ENCODE measurements at regions not wholly inside any gene's neighbourhood (a gene's known extent, or its start where the extent isn't known, plus 50 kb on each side); places are given as distances from the start of the nearest gene placed in this dataset.

GRCh38 chr1:60169206-60169605 lies 95.6 kb upstream of the C1orf87 start:
- FAIRE-seq: no peak
- no peak for DNase-seq (ENCODE audit: insufficient read length, low spot score)

- FAIRE-seq: no peak
- no peak for DNase-seq (ENCODE audit: insufficient read length, low spot score)
These were observed 89.4 kb upstream of the C1orf87 start for GRCh38 chr1:60162936-60163335.

GRCh38 chr1:60160141-60160540 lies 86.6 kb upstream of the C1orf87 start:
- no peak for FAIRE-seq
- no peak for DNase-seq (ENCODE audit: insufficient read length, low spot score)

GRCh38 chr1:60156371-60156770 lies 82.8 kb upstream of the C1orf87 start:
- FAIRE-seq (no peak), DNase-seq (ENCODE audit: insufficient read length, low spot score) (no peak)

- no peak for FAIRE-seq
These were observed 80.4 kb upstream of the C1orf87 start for GRCh38 chr1:60153961-60154360.

GRCh38 chr1:60152891-60153290 lies 79.3 kb upstream of the C1orf87 start:
- DNase-seq (ENCODE audit: insufficient read length, low spot score): no peak
- FAIRE-seq: no peak

More at GRCh38 chr1:60153961-60154360, 80.4 kb upstream of the C1orf87 start:
- no peak for DNase-seq (ENCODE audit: insufficient read length, low spot score)

GRCh38 chr1:60151311-60151710 lies 77.7 kb upstream of the C1orf87 start:
- DNase-seq (ENCODE audit: insufficient read length, low spot score): no peak
- no peak for FAIRE-seq

- no peak for DNase-seq (ENCODE audit: insufficient read length, low spot score)
- no peak for FAIRE-seq
These were observed 75.7 kb upstream of the C1orf87 start for GRCh38 chr1:60149251-60149650.

GRCh38 chr1:60146884-60147283 lies 73.3 kb upstream of the C1orf87 start:
- no peak for DNase-seq (ENCODE audit: insufficient read length, low spot score)
- FAIRE-seq: no peak

GRCh38 chr1:60145771-60146170 lies 72.2 kb upstream of the C1orf87 start:
- FAIRE-seq (no peak), DNase-seq (ENCODE audit: insufficient read length, low spot score) (no peak)

- DNase-seq (ENCODE audit: insufficient read length, low spot score) (no peak), FAIRE-seq (no peak)
These were observed 68.2 kb upstream of the C1orf87 start for GRCh38 chr1:60141743-60142142.

GRCh38 chr1:60141276-60141675 lies 67.7 kb upstream of the C1orf87 start:
- FAIRE-seq: no peak
- DNase-seq (ENCODE audit: insufficient read length, low spot score): no peak

- FAIRE-seq (no peak), DNase-seq (ENCODE audit: insufficient read length, low spot score) (no peak)
These were observed 63.8 kb upstream of the C1orf87 start for GRCh38 chr1:60137406-60137805.

GRCh38 chr1:60136395-60136794 lies 62.8 kb upstream of the C1orf87 start:
- FAIRE-seq: no peak
- DNase-seq (ENCODE audit: insufficient read length, low spot score): no peak

- FAIRE-seq (no peak), DNase-seq (ENCODE audit: insufficient read length, low spot score) (no peak)
These were observed 61.1 kb upstream of the C1orf87 start for GRCh38 chr1:60134716-60135115.

GRCh38 chr1:60133848-60134247 lies 60.3 kb upstream of the C1orf87 start:
- FAIRE-seq (no peak), DNase-seq (ENCODE audit: insufficient read length, low spot score) (no peak)

- FAIRE-seq: no peak
These were observed 59.6 kb upstream of the C1orf87 start for GRCh38 chr1:60133000-60133673.

GRCh38 chr1:60132108-60132507 lies 58.5 kb upstream of the C1orf87 start:
- no peak for FAIRE-seq

More at GRCh38 chr1:60133000-60133673, 59.6 kb upstream of the C1orf87 start:
- no peak for DNase-seq (ENCODE audit: insufficient read length, low spot score)

GRCh38 chr1:60130703-60131102 lies 57.1 kb upstream of the C1orf87 start:
- DNase-seq (ENCODE audit: insufficient read length, low spot score) (no peak), FAIRE-seq (no peak)

More at GRCh38 chr1:60132108-60132507, 58.5 kb upstream of the C1orf87 start:
- DNase-seq (ENCODE audit: insufficient read length, low spot score): no peak

GRCh38 chr1:60129911-60130310 lies 56.3 kb upstream of the C1orf87 start:
- FAIRE-seq: no peak
- no peak for DNase-seq (ENCODE audit: insufficient read length, low spot score)

GRCh38 chr1:60126723-60127122 lies 53.2 kb upstream of the C1orf87 start:
- FAIRE-seq: no peak
- no peak for DNase-seq (ENCODE audit: insufficient read length, low spot score)

Data from GM19239 (cell line).